GM23248 (cell line): ENCODE measurements at regions not wholly inside any gene's neighbourhood (a gene's known extent, or its start where the extent isn't known, plus 50 kb on each side); places are given as distances from the start of the nearest gene placed in this dataset.

Source experiments
- DNase-seq: peaks from one replicate; pipeline ENCODE4 v3.0.0-alpha.2; 2015
- H2AFZ ChIP-seq: fragments of 200-600 bp; sonication (generic); 2 replicates; pipeline ENCODE4 v1.6.1; 2016; ENCODE audit warnings: antibody characterized with exemption
- H3F3A ChIP-seq: fragments of 200-600 bp; sonication (generic); 2 replicates; pipeline ENCODE4 v1.6.1; 2016; ENCODE audit warnings: mild to moderate bottlenecking, antibody characterized with exemption, mixed run types; ENCODE audit not compliant: insufficient read depth
- H3K27ac ChIP-seq: fragments of 200-600 bp; sonication (generic); 2 replicates; pipeline ENCODE4 v1.5.1; 2016; ENCODE audit warnings: mild to moderate bottlenecking
- H3K27me3 ChIP-seq: fragments of 200-600 bp; sonication (generic); replicated peaks from 2 replicates; pipeline ENCODE4 v1.6.1; 2016; ENCODE audit warnings: mild to moderate bottlenecking; ENCODE audit not compliant: insufficient read depth
- H3K36me3 ChIP-seq: fragments of 200-600 bp; sonication (generic); 2 replicates; pipeline ENCODE4 v1.6.1; 2016; ENCODE audit warnings: low read depth, mild to moderate bottlenecking
- H3K4me1 ChIP-seq: fragments of 200-600 bp; sonication (generic); 2 replicates; pipeline ENCODE4 v1.6.1; 2016; ENCODE audit warnings: mild to moderate bottlenecking; ENCODE audit not compliant: insufficient read depth
- H3K4me2 ChIP-seq: fragments of 200-600 bp; sonication (generic); one replicate; pipeline ENCODE4 v1.6.1; 2016; ENCODE audit warnings: mild to moderate bottlenecking; ENCODE audit not compliant: unreplicated experiment
- H3K4me3 ChIP-seq: fragments of 200-600 bp; sonication (generic); 2 replicates; pipeline ENCODE4 v1.5.1; 2016; ENCODE audit warnings: mild to moderate bottlenecking
- H3K79me2 ChIP-seq: fragments of 200-600 bp; sonication (generic); 2 replicates; pipeline ENCODE4 v1.6.1; 2016; ENCODE audit warnings: mild to moderate bottlenecking; ENCODE audit not compliant: insufficient read depth
- H3K9ac ChIP-seq: fragments of 200-600 bp; sonication (generic); 2 replicates; pipeline ENCODE4 v1.6.1; 2016; ENCODE audit warnings: mild to moderate bottlenecking
- H3K9me2 ChIP-seq: fragments of 200-600 bp; sonication (generic); 2 replicates; pipeline ENCODE4 v1.6.1; 2016; ENCODE audit warnings: mixed run types, mild to moderate bottlenecking, moderate library complexity; ENCODE audit not compliant: insufficient read depth
- H3K9me3 ChIP-seq: fragments of 200-600 bp; sonication (generic); one replicate; pipeline ENCODE4 v1.6.1; 2017; ENCODE audit warnings: low read depth
- H4K20me1 ChIP-seq: fragments of 200-600 bp; sonication (generic); 2 replicates; pipeline ENCODE4 v1.6.0; 2016; ENCODE audit not compliant: insufficient read depth
- EZH2 ChIP-seq: fragments of 200-600 bp; sonication (generic); IDR thresholded peaks from 2 replicates; pipeline ENCODE4 v1.6.1; 2018; ENCODE audit warnings: antibody characterized with exemption, mild to moderate bottlenecking; ENCODE audit not compliant: insufficient read depth, poor library complexity, severe bottlenecking
- EZH2phosphoT487 ChIP-seq: fragments of 200-600 bp; sonication (generic); IDR thresholded peaks from 2 replicates; pipeline ENCODE4 v1.6.1; 2018; ENCODE audit warnings: antibody characterized with exemption, moderate library complexity, mild to moderate bottlenecking, low read depth; ENCODE audit not compliant: insufficient read depth
- WGBS, 2 experiments: methylation state at CpG; one replicate each; pipeline ENCODE4 v1.1.6; 2015 to 2017; ENCODE audit warnings: low lambda C conversion rate in 2 of 2, low coverage in 1 of 2; ENCODE audit errors: missing lambda C conversion rate in 2 of 2; 5-methylcytosine and 5-hydroxymethylcytosine counted together
- in situ Hi-C: fragments of 300-500 bp; cut with MboI; formaldehyde crosslinking; loops from 2 replicates; pipeline ENCODE4 v1.15.0; 2020

DNA sequence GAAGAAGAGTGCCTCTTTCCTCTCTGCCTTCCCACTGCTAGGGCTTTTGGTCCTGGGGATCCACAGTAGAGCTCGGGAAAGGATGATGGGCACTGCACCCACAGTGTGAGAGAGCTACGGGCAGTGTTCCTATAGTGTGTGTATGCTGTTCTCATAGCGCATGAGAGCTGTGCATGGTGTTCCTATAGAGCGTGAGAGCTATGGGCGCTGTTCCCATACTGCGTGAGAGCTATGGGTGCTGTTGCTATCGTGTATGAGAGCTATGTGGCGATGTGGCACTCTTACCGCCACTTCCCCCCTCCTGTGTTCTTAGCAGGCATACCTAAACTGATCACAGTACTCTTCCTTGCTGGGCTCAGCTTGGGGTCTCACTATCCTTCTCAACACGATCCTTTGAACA lies 213.5 kb downstream of the EDEM1 start:
- Histone ChIP-seq H3K4me3 (no peak overlapping the region), H3K36me3 (no peaks in the 10 kb centered on the region), H3K9me2 (no peaks in the 10 kb centered on the region), H3K9ac (no peak overlapping the region), H3K9me3 (no peaks in the 10 kb centered on the region), H3K27me3 (no peaks in the 10 kb centered on the region), H2AFZ (no peak overlapping the region), H3K4me2 (no peak overlapping the region), H3K79me2 (no peaks in the 10 kb centered on the region), H3K4me1 (no peaks in the 10 kb centered on the region), H4K20me1 (no peaks in the 10 kb centered on the region), H3F3A (no peaks in the 10 kb centered on the region), H3K27ac (no peak overlapping the region)
- 37 to 43% methylated on average over 10 of the region's 10 CpGs for WGBS, 2 experiments
- no peak for DNase-seq
- in situ Hi-C loops = no loop called here
- TF ChIP-seq EZH2phosphoT487 (no peak), EZH2 (no peak)

DNA sequence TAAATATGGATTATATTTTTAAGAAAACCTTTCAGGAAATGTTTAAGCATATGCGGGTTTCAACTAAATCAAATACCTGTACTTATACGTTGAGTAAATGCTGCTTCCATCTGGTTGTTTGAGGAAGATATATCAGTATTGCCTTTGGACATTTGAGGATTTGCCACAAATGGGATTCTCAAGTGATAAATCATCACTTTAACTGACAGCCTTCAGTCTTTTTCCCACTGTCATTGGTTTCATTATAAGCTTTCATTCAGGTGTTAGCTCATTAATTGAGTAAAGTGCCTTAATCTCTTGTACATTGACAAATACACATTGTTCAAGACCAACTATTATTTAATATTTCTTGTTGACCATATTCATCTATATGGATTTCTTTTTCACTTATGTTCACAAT lies 217.2 kb downstream of the EDEM1 start:
- Histone ChIP-seq H2AFZ (no peak overlapping the region), H3K9me3 (no peaks in the 10 kb centered on the region), H3K4me3 (no peak overlapping the region), H3K9ac (no peak overlapping the region), H4K20me1 (no peaks in the 10 kb centered on the region), H3K4me2 (no peak overlapping the region), H3K9me2 (no peaks in the 10 kb centered on the region), H3K36me3 (no peaks in the 10 kb centered on the region), H3K79me2 (no peaks in the 10 kb centered on the region), H3K4me1 (no peaks in the 10 kb centered on the region), H3F3A (no peaks in the 10 kb centered on the region), H3K27me3 (no peaks in the 10 kb centered on the region), H3K27ac (no peak overlapping the region)
- 28 to 40% methylated on average over 2 of the region's 2 CpGs for WGBS, 2 experiments
- no peak for TF ChIP-seq EZH2
- no peak for TF ChIP-seq EZH2phosphoT487
- in situ Hi-C loops = no loop called here
- no peak for DNase-seq

DNA sequence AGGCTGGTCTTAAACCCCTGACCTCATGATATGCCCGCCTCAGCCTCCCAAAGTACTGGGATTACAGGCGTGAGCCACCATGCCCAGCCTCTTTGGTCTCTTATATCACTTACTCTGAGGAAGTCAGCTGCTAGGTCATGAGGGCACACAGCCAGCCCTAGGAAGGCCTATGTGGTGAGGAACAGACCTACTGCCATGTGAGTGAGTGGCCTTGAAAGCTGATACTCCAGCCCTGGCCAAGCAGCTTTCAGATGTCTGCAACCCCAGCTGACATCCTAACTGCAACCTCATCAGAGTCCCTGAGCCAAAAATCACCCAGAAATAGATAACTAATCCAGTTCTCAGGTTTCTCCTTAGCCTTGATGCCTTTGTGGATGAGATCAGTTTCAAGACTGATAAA lies 224.3 kb downstream of the EDEM1 start:
- DNase-seq = no peak
- no peak overlapping the region for H3K9ac ChIP-seq
- H3K79me2 ChIP-seq = no peaks in the 10 kb centered on the region
- no peak overlapping the region for H3K27ac ChIP-seq
- no peaks in the 10 kb centered on the region for H3K36me3 ChIP-seq
- H3F3A ChIP-seq = no peaks in the 10 kb centered on the region
- H2AFZ ChIP-seq = no peak overlapping the region
- no peak overlapping the region for H3K4me2 ChIP-seq
- 27 to 30% methylated on average over 2 of the region's 2 CpGs for WGBS, 2 experiments
- no peaks in the 10 kb centered on the region for H3K4me1 ChIP-seq
- in situ Hi-C loops = no loop called here
- H3K4me3 ChIP-seq = no peak overlapping the region
- TF ChIP-seq EZH2phosphoT487 = no peak
- no peak for TF ChIP-seq EZH2
- H3K27me3 ChIP-seq = no peaks in the 10 kb centered on the region
- no peaks in the 10 kb centered on the region for H4K20me1 ChIP-seq
- H3K9me3 ChIP-seq = no peaks in the 10 kb centered on the region
- H3K9me2 ChIP-seq = no peaks in the 10 kb centered on the region

DNA sequence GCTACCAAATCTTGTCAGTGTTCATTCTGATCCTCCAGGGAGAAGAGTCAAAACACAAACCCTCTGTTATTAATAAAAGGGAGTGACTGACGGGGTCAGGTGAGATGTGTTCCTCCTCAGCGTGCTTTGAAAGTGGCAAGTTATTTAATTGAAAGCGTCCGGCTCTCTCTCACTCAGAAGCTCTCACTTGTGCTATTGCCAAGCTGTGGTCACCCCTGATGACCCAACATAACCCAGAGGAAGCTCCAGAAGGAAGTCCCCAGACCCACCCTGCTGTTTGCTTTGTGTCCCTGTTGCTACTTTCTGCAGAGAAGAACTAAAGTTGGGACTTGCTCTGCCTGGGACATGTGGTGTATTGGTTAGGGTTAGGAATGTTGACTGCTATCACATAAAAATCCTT lies 235.6 kb downstream of the EDEM1 start:
- no peaks in the 10 kb centered on the region; the same call in 1 of the 2 replicates for H3K27me3 ChIP-seq
- TF ChIP-seq EZH2 (no peak), EZH2phosphoT487 (no peak)
- H2AFZ ChIP-seq = no peak overlapping the region
- H3K4me3 ChIP-seq = no peak overlapping the region
- no peak overlapping the region for H3K9ac ChIP-seq
- DNase-seq = no peak
- H3K4me2 ChIP-seq = no peak overlapping the region
- in situ Hi-C loops = no loop called here
- no peak overlapping the region for H3K27ac ChIP-seq
- no peaks in the 10 kb centered on the region for H3K79me2 ChIP-seq
- H3K9me2 ChIP-seq = no peaks in the 10 kb centered on the region
- no peaks in the 10 kb centered on the region for H3F3A ChIP-seq
- H3K9me3 ChIP-seq = no peaks in the 10 kb centered on the region
- H3K36me3 ChIP-seq = no peaks in the 10 kb centered on the region
- 30 to 39% methylated on average over 4 of the region's 4 CpGs for WGBS, 2 experiments
- H4K20me1 ChIP-seq = no peaks in the 10 kb centered on the region
- no peaks in the 10 kb centered on the region for H3K4me1 ChIP-seq

DNA sequence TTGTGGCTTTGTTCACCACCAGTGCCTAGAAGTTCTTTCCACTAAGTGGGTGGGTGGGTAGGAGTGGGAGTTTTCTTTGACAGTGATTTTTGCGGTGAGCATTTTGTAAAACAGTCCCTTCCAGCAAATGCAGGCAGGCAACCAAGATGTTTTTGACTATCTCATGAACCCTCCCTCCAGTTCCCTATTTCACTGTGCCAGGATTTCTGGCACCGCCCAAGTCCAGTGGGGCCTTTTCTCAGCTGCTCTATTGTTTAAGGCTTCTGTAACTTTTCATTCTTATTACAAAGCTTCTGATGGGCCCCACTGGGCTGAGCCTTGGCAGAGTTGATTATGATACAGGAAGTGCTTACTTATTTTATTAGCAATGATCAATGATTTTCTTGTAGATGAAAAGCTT lies 236.0 kb downstream of the EDEM1 start:
- no peaks in the 10 kb centered on the region for H3F3A ChIP-seq
- no peaks in the 10 kb centered on the region for H3K9me3 ChIP-seq
- H3K4me1 ChIP-seq = no peaks in the 10 kb centered on the region
- WGBS, 2 experiments = 0 to 4% methylated on average over 2 of the region's 2 CpGs
- H3K27ac ChIP-seq = no peak overlapping the region
- TF ChIP-seq EZH2phosphoT487 (no peak), EZH2 (no peak)
- H3K79me2 ChIP-seq = no peaks in the 10 kb centered on the region
- H3K36me3 ChIP-seq = no peaks in the 10 kb centered on the region
- in situ Hi-C loops = no loop called here
- H3K9ac ChIP-seq = no peak overlapping the region
- H3K4me3 ChIP-seq = no peak overlapping the region
- no peaks in the 10 kb centered on the region for H4K20me1 ChIP-seq
- no peaks in the 10 kb centered on the region for H3K9me2 ChIP-seq
- no peak overlapping the region for H2AFZ ChIP-seq
- no peak for DNase-seq
- no peaks in the 10 kb centered on the region; the same call in 1 of the 2 replicates for H3K27me3 ChIP-seq
- no peak overlapping the region for H3K4me2 ChIP-seq
